ENCODE measurements at regions not wholly inside any gene's neighbourhood (a gene's known extent, or its start where the extent isn't known, plus 50 kb on each side); places are given as distances from the start of the nearest gene placed in this dataset.
"Not testable (repeated sequence)": the region's sequence is repeated elsewhere in the genome, so short reads cannot be mapped to it uniquely, and the experiment has no call there.

GRCh38 chr6:114634016-114634415, 291.2 kb upstream of the HS3ST5 start:
- H3K4me3 ChIP-seq (ENCODE audit: low read depth in 2 of 2, low read length in 2 of 2), result no peak overlapping the region
- CTCF ChIA-PET, result no interaction called here
- POLR2A ChIA-PET, result no interaction called here
- no peak overlapping the region for H3K27ac ChIP-seq (ENCODE audit: low read length)
- no peak for TF ChIP-seq CTCF (IDR thresholded peaks at IDR 0.05)
- TF ChIP-seq SIN3A (IDR thresholded peaks at IDR 0.05; ENCODE audit: borderline replicate concordance, insufficient read depth, low read depth, low read length), result no peak
- no peak for TF ChIP-seq TCF7L2 (IDR thresholded peaks at IDR 0.05; ENCODE audit: low read depth, low read length)
- no peak for TF ChIP-seq POLR2AphosphoS5 (IDR thresholded peaks at IDR 0.05; ENCODE audit: low read depth, low read length)
- TF ChIP-seq REST (IDR thresholded peaks at IDR 0.05; ENCODE audit: insufficient read depth in 1 of 2, low read depth in 2 of 2, low read length in 1 of 2), result no peak
- no peaks in the 10 kb centered on the region for H3K4me1 ChIP-seq (ENCODE audit: control insufficient read depth, insufficient read depth, low read length)
- no peak for ATAC-seq
- H3K36me3 ChIP-seq (ENCODE audit: control insufficient read depth, insufficient read depth, low read length), result no peaks in the 10 kb centered on the region
- no peak for DNase-seq (ENCODE audit: low read depth, low spot score)
- in situ Hi-C loops (cut with HindIII; ENCODE audit: low pct_unique_long_range_greater_than_20kb, low sequenced_read_pairs), result no loop called here
- no TSS peak for BruUV-seq (replicated peaks)
- H3K9me3 ChIP-seq (ENCODE audit: control insufficient read depth, insufficient read depth, low read depth, low read length), result no peaks in the 10 kb centered on the region; the same call in 1 of the 2 replicates
- intact Hi-C loops (cut with micrococcal nuclease; ENCODE audit: unreplicated experiment), result no loop called here
- H3K27me3 ChIP-seq (ENCODE audit: control insufficient read depth, insufficient read depth, low read length), result no peaks in the 10 kb centered on the region

- H3K4me1 ChIP-seq (ENCODE audit: control insufficient read depth, insufficient read depth, low read length); H3K36me3 ChIP-seq (ENCODE audit: control insufficient read depth, insufficient read depth, low read length); DNase-seq (ENCODE audit: low read depth, low spot score); ATAC-seq; H3K4me3 ChIP-seq (ENCODE audit: low read depth in 2 of 2, low read length in 2 of 2); H3K9me3 ChIP-seq (ENCODE audit: control insufficient read depth, insufficient read depth, low read depth, low read length); intact Hi-C loops (cut with micrococcal nuclease; ENCODE audit: unreplicated experiment); H3K27me3 ChIP-seq (ENCODE audit: control insufficient read depth, insufficient read depth, low read length); H3K27ac ChIP-seq (ENCODE audit: low read length); in situ Hi-C loops (cut with HindIII; ENCODE audit: low pct_unique_long_range_greater_than_20kb, low sequenced_read_pairs); CTCF ChIA-PET; BruUV-seq (replicated peaks); POLR2A ChIA-PET: not testable (repeated sequence)
These were observed 283.4 kb upstream of the HS3ST5 start for GRCh38 chr6:114626226-114626625.

GRCh38 chr6:114619621-114620200, 276.9 kb upstream of the HS3ST5 start:
- DNase-seq (ENCODE audit: low read depth, low spot score), result no peak
- TF ChIP-seq REST (IDR thresholded peaks at IDR 0.05; ENCODE audit: insufficient read depth in 1 of 2, low read depth in 2 of 2, low read length in 1 of 2) (no peak), TCF7L2 (IDR thresholded peaks at IDR 0.05; ENCODE audit: low read depth, low read length) (no peak), CTCF (IDR thresholded peaks at IDR 0.05) (no peak), SIN3A (IDR thresholded peaks at IDR 0.05; ENCODE audit: borderline replicate concordance, insufficient read depth, low read depth, low read length) (no peak), POLR2AphosphoS5 (IDR thresholded peaks at IDR 0.05; ENCODE audit: low read depth, low read length) (no peak)
- no TSS peak for BruUV-seq (replicated peaks)
- in situ Hi-C loops (cut with HindIII; ENCODE audit: low pct_unique_long_range_greater_than_20kb, low sequenced_read_pairs) (no loop called here), intact Hi-C loops (cut with micrococcal nuclease; ENCODE audit: unreplicated experiment) (no loop called here)
- Histone ChIP-seq H3K27ac (ENCODE audit: low read length) (no peak overlapping the region), H3K36me3 (ENCODE audit: control insufficient read depth, insufficient read depth, low read length) (no peaks in the 10 kb centered on the region), H3K9me3 (ENCODE audit: control insufficient read depth, insufficient read depth, low read depth, low read length) (peaks cover 4% of the 10 kb centered on the region; the same call in 1 of the 2 replicates), H3K4me3 (ENCODE audit: low read depth in 2 of 2, low read length in 2 of 2) (no peak overlapping the region), H3K27me3 (ENCODE audit: control insufficient read depth, insufficient read depth, low read length) (no peaks in the 10 kb centered on the region), H3K4me1 (ENCODE audit: control insufficient read depth, insufficient read depth, low read length) (no peaks in the 10 kb centered on the region)
- ChIA-PET CTCF (no interaction called here), POLR2A (no interaction called here)
- no peak for ATAC-seq
